H9 (cell line): ENCODE measurements at regions not wholly inside any gene's neighbourhood (a gene's known extent, or its start where the extent isn't known, plus 50 kb on each side); places are given as distances from the start of the nearest gene placed in this dataset.

Source experiments
- DNase-seq: peaks from one replicate; pipeline ENCODE4 v3.0.0-alpha.2; 2017
- H2AFZ ChIP-seq: one replicate; pipeline ENCODE4 v1.6.1; 2013; ENCODE audit warnings: mild to moderate bottlenecking, low read length, control low read depth, moderate library complexity
- H2AK5ac ChIP-seq: 2 replicates; pipeline ENCODE4 v1.6.1; 2013; ENCODE audit warnings: low read length, control low read depth, mixed read lengths; ENCODE audit not compliant: insufficient read length
- H2BK120ac ChIP-seq: one replicate; pipeline ENCODE4 v1.6.1; 2013; ENCODE audit warnings: low read depth, mild to moderate bottlenecking, low read length, control low read depth, inconsistent platforms; ENCODE audit not compliant: poor library complexity, severe bottlenecking
- H2BK12ac ChIP-seq: 2 replicates; pipeline ENCODE4 v1.6.1; 2013; ENCODE audit warnings: low read length, control low read depth, mixed read lengths, low read depth; ENCODE audit not compliant: insufficient read length
- H2BK15ac ChIP-seq: 2 replicates; pipeline ENCODE4 v1.6.1; 2013; ENCODE audit warnings: low read depth, low read length, control low read depth
- H2BK20ac ChIP-seq: one replicate; pipeline ENCODE4 v1.6.1; 2013; ENCODE audit warnings: low read depth, mild to moderate bottlenecking, low read length, control low read depth, inconsistent platforms; ENCODE audit not compliant: poor library complexity, severe bottlenecking
- H2BK5ac ChIP-seq: 2 replicates; pipeline ENCODE4 v1.6.1; 2013; ENCODE audit warnings: low read length, control low read depth, mixed read lengths; ENCODE audit not compliant: insufficient read length
- H3K14ac ChIP-seq: 2 replicates; pipeline ENCODE4 v1.6.1; 2013; ENCODE audit warnings: low read length, control low read depth; ENCODE audit not compliant: insufficient read depth
- H3K18ac ChIP-seq: 2 replicates; pipeline ENCODE4 v1.6.1; 2013; ENCODE audit warnings: low read depth, mild to moderate bottlenecking, mixed read lengths, low read length, control low read depth; ENCODE audit not compliant: insufficient read length
- H3K23ac ChIP-seq: 2 replicates; pipeline ENCODE4 v1.6.1; 2013; ENCODE audit warnings: low read length, control low read depth, mixed read lengths, low read depth; ENCODE audit not compliant: insufficient read length
- H3K23me2 ChIP-seq: 2 replicates; pipeline ENCODE4 v1.6.1; 2013; ENCODE audit warnings: low read depth, mild to moderate bottlenecking, mixed read lengths, low read length, control low read depth; ENCODE audit not compliant: insufficient read length, poor library complexity, severe bottlenecking
- H3K27ac ChIP-seq: 2 replicates; pipeline ENCODE4 v1.5.1; 2013; ENCODE audit warnings: low read length, control low read depth, mixed read lengths, low read depth; ENCODE audit not compliant: insufficient read length
- H3K27me3 ChIP-seq: 2 replicates; pipeline ENCODE4 v1.6.1; 2013; ENCODE audit warnings: low read length, control low read depth, inconsistent platforms; ENCODE audit not compliant: insufficient read depth
- H3K4ac ChIP-seq: 2 replicates; pipeline ENCODE4 v1.6.1; 2013; ENCODE audit warnings: low read depth, mild to moderate bottlenecking, control low read depth, inconsistent platforms, low read length, moderate library complexity
- H3K4me1 ChIP-seq: 2 replicates; pipeline ENCODE4 v1.6.1; 2013; ENCODE audit warnings: low read length, control low read depth, inconsistent platforms; ENCODE audit not compliant: insufficient read depth
- H3K4me2 ChIP-seq: 2 replicates; pipeline ENCODE4 v1.6.1; 2013; ENCODE audit warnings: low read length, control low read depth, mixed read lengths; ENCODE audit not compliant: insufficient read length, insufficient read depth
- H3K56ac ChIP-seq: 2 replicates; pipeline ENCODE4 v1.6.1; 2013; ENCODE audit warnings: low read depth, mild to moderate bottlenecking, mixed read lengths, low read length, control low read depth; ENCODE audit not compliant: insufficient read length
- H3K79me1 ChIP-seq: 2 replicates; pipeline ENCODE4 v1.6.1; 2013; ENCODE audit warnings: low read depth, mild to moderate bottlenecking, moderate library complexity, low read length, control low read depth, inconsistent platforms; ENCODE audit not compliant: insufficient read depth, poor library complexity, severe bottlenecking
- H3K79me2 ChIP-seq: 2 replicates; pipeline ENCODE4 v1.6.1; 2013; ENCODE audit warnings: low read length, control low read depth, inconsistent platforms; ENCODE audit not compliant: insufficient read depth
- H3K9ac ChIP-seq: 2 replicates; pipeline ENCODE4 v1.6.1; 2013; ENCODE audit warnings: low read length, control low read depth, mixed read lengths; ENCODE audit not compliant: insufficient read length; ENCODE audit errors: extremely low read depth
- H3K9me3 ChIP-seq: one replicate; pipeline ENCODE4 v1.6.1; 2013; ENCODE audit warnings: low read depth, low read length, inconsistent platforms; ENCODE audit not compliant: control insufficient read depth
- H3T11ph ChIP-seq: one replicate; pipeline ENCODE4 v1.6.1; 2013; ENCODE audit warnings: mild to moderate bottlenecking, low read length, control low read depth, inconsistent platforms
- H4K20me1 ChIP-seq: one replicate; pipeline ENCODE4 v1.6.1; 2013; ENCODE audit not compliant: control insufficient read depth, insufficient read length, insufficient read depth
- H4K5ac ChIP-seq: 2 replicates; pipeline ENCODE4 v1.6.1; 2013; ENCODE audit warnings: low read depth, mild to moderate bottlenecking, mixed read lengths, low read length, control low read depth; ENCODE audit not compliant: insufficient read length
- H4K8ac ChIP-seq: replicated peaks from 2 replicates; pipeline ENCODE4 v1.6.1; 2013; ENCODE audit warnings: low read length, control low read depth, mixed read lengths, low read depth; ENCODE audit not compliant: insufficient read length
- H4K91ac ChIP-seq: 2 replicates; pipeline ENCODE4 v1.6.1; 2013; ENCODE audit warnings: low read depth, mild to moderate bottlenecking, moderate library complexity, mixed read lengths, low read length, control low read depth; ENCODE audit not compliant: insufficient read length
- H3K27ac Mint-ChIP-seq, 3 experiments: 2 replicates in 2 of 3; 3 replicates in 1 of 3; pipeline ENCODE4 v1.8.0; 2020 to 2021; ENCODE audit warnings: mixed read lengths in 3 of 3, mild to moderate bottlenecking in 1 of 3, moderate library complexity in 1 of 3
- H3K27me3 Mint-ChIP-seq: 2 replicates; pipeline ENCODE4 v1.8.0; 2021; ENCODE audit warnings: low read depth, mild to moderate bottlenecking, moderate library complexity, mixed read lengths
- H3K36me3 Mint-ChIP-seq, 3 experiments: 2 replicates in 2 of 3; 3 replicates in 1 of 3; pipeline ENCODE4 v1.8.0; 2020 to 2021; ENCODE audit warnings: low read depth in 3 of 3, mixed read lengths in 3 of 3; ENCODE audit not compliant: insufficient read depth in 1 of 3
- H3K4me1 Mint-ChIP-seq, 2 experiments: 2 replicates each; pipeline ENCODE4 v1.8.0; 2020; ENCODE audit warnings: mixed read lengths in 2 of 2
- H3K4me3 Mint-ChIP-seq, 2 experiments: 2 replicates in 1 of 2; 3 replicates in 1 of 2; pipeline ENCODE4 v1.8.0; 2020 to 2021; ENCODE audit warnings: mild to moderate bottlenecking in 2 of 2, mixed read lengths in 2 of 2, moderate library complexity in 1 of 2
- H3K9me3 Mint-ChIP-seq, 2 experiments: 2 replicates in 1 of 2; 3 replicates in 1 of 2; pipeline ENCODE4 v1.8.0; 2020; ENCODE audit warnings: mild to moderate bottlenecking in 2 of 2, mixed read lengths in 2 of 2, moderate library complexity in 1 of 2
- CTCF ChIP-seq: fragments of 200-600 bp; sonication (generic); conservative IDR thresholded peaks from 3 replicates; pipeline ENCODE4 v1.8.0; 2021; ENCODE audit warnings: antibody characterized with exemption, mild to moderate bottlenecking
- WGBS: extraction: QIAGEN DNeasy Blood & Tissue Kit; methylation state at CpG from one replicate; pipeline ENCODE4 v1.1.7; 2013; ENCODE audit warnings: missing lambda C conversion rate, low lambda C conversion rate, mixed read lengths; ENCODE audit not compliant: insufficient read length; ENCODE audit errors: extremely low coverage; 5-methylcytosine and 5-hydroxymethylcytosine counted together

- no peak overlapping the region for H3K27ac Mint-ChIP-seq
- no peaks in the 10 kb centered on the region; a peak in 2 of 5 replicates for H3K9me3 Mint-ChIP-seq
- Histone ChIP-seq H3K79me2 (no peaks in the 10 kb centered on the region), H3K18ac (no peak overlapping the region), H2BK120ac (no peak overlapping the region), H3K14ac (no peak overlapping the region), H2AFZ (no peak overlapping the region), H3K23ac (no peak overlapping the region), H3K4ac (no peak overlapping the region), H3K27me3 (no peaks in the 10 kb centered on the region), H3K56ac (no peak overlapping the region), H3K23me2 (no peaks in the 10 kb centered on the region), H3K9me3 (no peaks in the 10 kb centered on the region), H2BK15ac (no peak overlapping the region), H4K5ac (no peak overlapping the region), H2BK12ac (no peak overlapping the region), H3K79me1 (no peaks in the 10 kb centered on the region), H3T11ph (no peak overlapping the region), H3K4me2 (no peak overlapping the region), H3K4me1 (no peaks in the 10 kb centered on the region), H3K9ac (no peak overlapping the region), H2BK5ac (no peak overlapping the region), H3K27ac (no peak overlapping the region), H4K20me1 (no peaks in the 10 kb centered on the region), H2AK5ac (no peak overlapping the region), H4K8ac (no peak overlapping the region), H2BK20ac (no peak overlapping the region), H4K91ac (no peak overlapping the region)
- no peak overlapping the region for H3K4me3 Mint-ChIP-seq
- WGBS = no CpG with 5 or more reads among the region's 3 CpGs
- no peaks in the 10 kb centered on the region; a peak in 1 of 7 replicates for H3K36me3 Mint-ChIP-seq
- no peaks in the 10 kb centered on the region for H3K4me1 Mint-ChIP-seq
- TF ChIP-seq CTCF = no peak
- DNase-seq = no peak
- H3K27me3 Mint-ChIP-seq = no peaks in the 10 kb centered on the region
These were observed 431.0 kb upstream of the SOX9 start for GRCh38 chr17:71689782-71690181.
